Activated naive CD8-positive, alpha-beta T cell treated with anti-CD3 and anti-CD28 coated beads, Interleukin-2, amount 10 ng/mL, durations not matched to agents 7 days and 5 days (primary cell): ENCODE measurements at regions not wholly inside any gene's neighbourhood (a gene's known extent, or its start where the extent isn't known, plus 50 kb on each side); places are given as distances from the start of the nearest gene placed in this dataset.
"Not testable (repeated sequence)": the region's sequence is repeated elsewhere in the genome, so short reads cannot be mapped to it uniquely, and the experiment has no call there.

Experiments used
- ATAC-seq: fragments of 150-1000 bp; cut with Tn5 transposase; one replicate; pipeline ENCODE4 v1.10.0; 2021; ENCODE audit warnings: low read depth, moderate library complexity
- POLR2A ChIA-PET: fragments of 350-600 bp; sonication (Branson Sonifier 250); formaldehyde crosslinking; loops from one replicate; lab custom pipeline; 2021; ENCODE audit warnings: antibody characterized with exemption; lab: Charles Lee
- DNase-seq: peaks from one replicate; pipeline ENCODE4 v3.0.0; 2021
- H3K27ac Mint-ChIP-seq: one replicate; pipeline ENCODE4 v1.8.0; 2022; ENCODE audit warnings: mild to moderate bottlenecking, mixed read lengths
- H3K27me3 Mint-ChIP-seq: one replicate; pipeline ENCODE4 v1.8.0; 2022; ENCODE audit warnings: mild to moderate bottlenecking, moderate library complexity, mixed read lengths
- H3K36me3 Mint-ChIP-seq: one replicate; pipeline ENCODE4 v1.8.0; 2021; ENCODE audit warnings: mild to moderate bottlenecking, mixed read lengths
- H3K4me1 Mint-ChIP-seq: one replicate; pipeline ENCODE4 v1.8.0; 2021; ENCODE audit warnings: mixed read lengths
- H3K4me3 Mint-ChIP-seq: one replicate; pipeline ENCODE4 v1.8.0; 2022; ENCODE audit warnings: mild to moderate bottlenecking, moderate library complexity, mixed read lengths
- H3K9me3 Mint-ChIP-seq: one replicate; pipeline ENCODE4 v1.8.0; 2021; ENCODE audit warnings: mixed read lengths

- Mint-ChIP-seq H3K9me3 (no peaks in the 10 kb centered on the region), H3K4me3 (no peak overlapping the region), H3K4me1 (peaks cover 6% of the 10 kb centered on the region), H3K27me3 (peaks cover 10% of the 10 kb centered on the region), H3K27ac (no peak overlapping the region), H3K36me3 (no peaks in the 10 kb centered on the region)
- DNase-seq (no peak), ATAC-seq (no peak)
- POLR2A ChIA-PET: no interaction called here
Observed at GRCh38 chr7:131689662-131690234, 133.3 kb upstream of the PODXL start.

GRCh38 chr7:131688738-131689661 is 132.6 kb upstream of the PODXL start:
- Mint-ChIP-seq H3K36me3 (no peaks in the 10 kb centered on the region), H3K4me3 (no peak overlapping the region), H3K27me3 (peaks cover 10% of the 10 kb centered on the region), H3K9me3 (no peaks in the 10 kb centered on the region), H3K4me1 (peaks cover 6% of the 10 kb centered on the region), H3K27ac (no peak overlapping the region)
- peak; percentile 69 for DNase-seq
- ATAC-seq: peak; percentile 70
- POLR2A ChIA-PET: no interaction called here

GRCh38 chr7:131687296-131687695 is 130.9 kb upstream of the PODXL start:
- H3K4me1 Mint-ChIP-seq: peaks cover 5% of the 10 kb centered on the region
- H3K27me3 Mint-ChIP-seq: peaks cover 5% of the 10 kb centered on the region
- H3K36me3 Mint-ChIP-seq: no peaks in the 10 kb centered on the region
- H3K27ac Mint-ChIP-seq: no peak overlapping the region
- H3K4me3 Mint-ChIP-seq: no peak overlapping the region
- ATAC-seq (no peak), DNase-seq (no peak)
- POLR2A ChIA-PET: no interaction called here
- no peaks in the 10 kb centered on the region for H3K9me3 Mint-ChIP-seq

- POLR2A ChIA-PET: no interaction called here
- no peak overlapping the region for H3K4me3 Mint-ChIP-seq
- DNase-seq (no peak), ATAC-seq (no peak)
- H3K36me3 Mint-ChIP-seq: no peaks in the 10 kb centered on the region
- H3K4me1 Mint-ChIP-seq: peaks cover under 1% of the 10 kb centered on the region
- H3K27me3 Mint-ChIP-seq: peaks cover 3% of the 10 kb centered on the region
- H3K9me3 Mint-ChIP-seq: no peaks in the 10 kb centered on the region
- H3K27ac Mint-ChIP-seq: no peak overlapping the region
Observed at GRCh38 chr7:131686833-131687232, 130.4 kb upstream of the PODXL start.

- Mint-ChIP-seq H3K36me3 (no peaks in the 10 kb centered on the region), H3K27ac (no peak overlapping the region), H3K4me3 (no peak overlapping the region), H3K27me3 (peaks cover 9% of the 10 kb centered on the region), H3K9me3 (peaks cover 3% of the 10 kb centered on the region), H3K4me1 (no peaks in the 10 kb centered on the region)
- no peak for DNase-seq
- POLR2A ChIA-PET: no interaction called here
- ATAC-seq: no peak
Observed at GRCh38 chr7:131683536-131684125, 127.2 kb upstream of the PODXL start.

GRCh38 chr7:131681961-131682360 is 125.5 kb upstream of the PODXL start:
- Mint-ChIP-seq H3K27me3 (peaks cover 9% of the 10 kb centered on the region), H3K36me3 (no peaks in the 10 kb centered on the region), H3K4me1 (no peaks in the 10 kb centered on the region), H3K27ac (no peak overlapping the region), H3K4me3 (no peak overlapping the region), H3K9me3 (peaks cover 3% of the 10 kb centered on the region)
- DNase-seq (no peak), ATAC-seq (no peak)
- POLR2A ChIA-PET: no interaction called here

GRCh38 chr7:131679071-131679470 is 122.6 kb upstream of the PODXL start:
- H3K27ac Mint-ChIP-seq, DNase-seq, H3K36me3 Mint-ChIP-seq, H3K9me3 Mint-ChIP-seq, ATAC-seq, H3K4me3 Mint-ChIP-seq, H3K4me1 Mint-ChIP-seq, POLR2A ChIA-PET: not testable (repeated sequence)
- H3K27me3 Mint-ChIP-seq: peaks cover 14% of the 10 kb centered on the region

GRCh38 chr7:131676850-131677249 is 120.4 kb upstream of the PODXL start:
- DNase-seq, H3K9me3 Mint-ChIP-seq, H3K36me3 Mint-ChIP-seq, POLR2A ChIA-PET, ATAC-seq, H3K27ac Mint-ChIP-seq, H3K4me3 Mint-ChIP-seq, H3K4me1 Mint-ChIP-seq: not testable (repeated sequence)
- H3K27me3 Mint-ChIP-seq: peaks cover 16% of the 10 kb centered on the region

- H3K9me3 Mint-ChIP-seq: no peaks in the 10 kb centered on the region
- no peak overlapping the region for H3K4me3 Mint-ChIP-seq
- no peak for DNase-seq
- POLR2A ChIA-PET: no interaction called here
- ATAC-seq: no peak
- H3K4me1 Mint-ChIP-seq: no peaks in the 10 kb centered on the region
- no peaks in the 10 kb centered on the region for H3K36me3 Mint-ChIP-seq
- no peak overlapping the region for H3K27ac Mint-ChIP-seq
- H3K27me3 Mint-ChIP-seq: peaks cover 21% of the 10 kb centered on the region
Observed at GRCh38 chr7:131674131-131674530, 117.7 kb upstream of the PODXL start.

GRCh38 chr7:131673576-131673975 is 117.1 kb upstream of the PODXL start:
- Mint-ChIP-seq H3K9me3 (no peaks in the 10 kb centered on the region), H3K4me3 (no peak overlapping the region), H3K4me1 (no peaks in the 10 kb centered on the region), H3K36me3 (no peaks in the 10 kb centered on the region), H3K27ac (no peak overlapping the region), H3K27me3 (peaks cover 18% of the 10 kb centered on the region)
- no peak for ATAC-seq
- no peak for DNase-seq
- POLR2A ChIA-PET: interaction anchor here (0.6 kb wide), 1 partner anchor 1452 kb away, joined by 4 read pairs; no protein-coding TSS in a partner anchor

GRCh38 chr7:131670406-131670805 is 114.0 kb upstream of the PODXL start:
- H3K4me3 Mint-ChIP-seq: no peak overlapping the region
- H3K9me3 Mint-ChIP-seq: peaks cover 2% of the 10 kb centered on the region
- POLR2A ChIA-PET: no interaction called here
- ATAC-seq (no peak), DNase-seq (no peak)
- H3K27ac Mint-ChIP-seq: no peak overlapping the region
- H3K27me3 Mint-ChIP-seq: peaks cover 18% of the 10 kb centered on the region
- H3K36me3 Mint-ChIP-seq: no peaks in the 10 kb centered on the region
- H3K4me1 Mint-ChIP-seq: no peaks in the 10 kb centered on the region

GRCh38 chr7:131667699-131668098 is 111.3 kb upstream of the PODXL start:
- POLR2A ChIA-PET: no interaction called here
- Mint-ChIP-seq H3K4me3 (no peak overlapping the region), H3K27ac (no peak overlapping the region), H3K27me3 (peaks cover 13% of the 10 kb centered on the region), H3K9me3 (peaks cover 2% of the 10 kb centered on the region), H3K4me1 (no peaks in the 10 kb centered on the region), H3K36me3 (no peaks in the 10 kb centered on the region)
- no peak for ATAC-seq
- no peak for DNase-seq

GRCh38 chr7:131665021-131665420 is 108.6 kb upstream of the PODXL start:
- H3K4me1 Mint-ChIP-seq: no peaks in the 10 kb centered on the region
- no peaks in the 10 kb centered on the region for H3K36me3 Mint-ChIP-seq
- H3K9me3 Mint-ChIP-seq: peaks cover 2% of the 10 kb centered on the region
- ATAC-seq (no peak), DNase-seq (no peak)
- peaks cover 7% of the 10 kb centered on the region for H3K27me3 Mint-ChIP-seq
- no peak overlapping the region for H3K4me3 Mint-ChIP-seq
- no peak overlapping the region for H3K27ac Mint-ChIP-seq
- POLR2A ChIA-PET: no interaction called here
